WTC11 (cell line): ENCODE measurements at regions not wholly inside any gene's neighbourhood (a gene's known extent, or its start where the extent isn't known, plus 50 kb on each side); places are given as distances from the start of the nearest gene placed in this dataset.
"Not testable (repeated sequence)": the region's sequence is repeated elsewhere in the genome, so short reads cannot be mapped to it uniquely, and the experiment has no call there.

Source experiments
- ATAC-seq: fragments of 200-7000 bp; cut with Tn5 transposase; 2 replicates; pipeline ENCODE4 v1.10.0; 2021; ENCODE audit warnings: mild to moderate bottlenecking, moderate library complexity
- CTCF ChIA-PET: fragments of 300-600 bp; sonication (Branson Sonifier 250); formaldehyde crosslinking; loops from one replicate; lab custom pipeline; 2021; ENCODE audit warnings: antibody characterized with exemption; lab: Charles Lee
- POLR2A ChIA-PET: fragments of 350-600 bp; sonication (Branson Sonifier 250); formaldehyde crosslinking; loops from one replicate; lab custom pipeline; 2021; ENCODE audit warnings: antibody characterized with exemption; lab: Charles Lee
- DNase-seq: peaks from one replicate; pipeline ENCODE4 v3.0.0; 2021; ENCODE audit warnings: low spot score
- H3K27ac Mint-ChIP-seq: 2 replicates; pipeline ENCODE4 v1.8.0; 2021; ENCODE audit warnings: mixed read lengths
- H3K27me3 Mint-ChIP-seq: 2 replicates; pipeline ENCODE4 v1.8.0; 2021; ENCODE audit warnings: low read depth, mild to moderate bottlenecking, moderate library complexity, mixed read lengths
- H3K36me3 Mint-ChIP-seq: 2 replicates; pipeline ENCODE4 v1.8.0; 2021; ENCODE audit warnings: mixed read lengths
- H3K4me1 Mint-ChIP-seq: 2 replicates; pipeline ENCODE4 v1.8.0; 2022; ENCODE audit warnings: mixed read lengths
- H3K4me3 Mint-ChIP-seq: 2 replicates; pipeline ENCODE4 v1.8.0; 2021; ENCODE audit warnings: mild to moderate bottlenecking, moderate library complexity, mixed read lengths
- H3K9me3 Mint-ChIP-seq: 2 replicates; pipeline ENCODE4 v1.8.0; 2021; ENCODE audit warnings: mixed read lengths
- AFF4 ChIP-seq: sonication (generic); formaldehyde crosslinking; IDR thresholded peaks from 2 replicates; pipeline ENCODE4 v1.8.1; 2023; ENCODE audit warnings: mild to moderate bottlenecking, missing genetic modification reagents, borderline replicate concordance
- ATF1 ChIP-seq: sonication (generic); formaldehyde crosslinking; IDR thresholded peaks from 2 replicates; pipeline ENCODE4 v1.8.1; 2023; ENCODE audit warnings: mild to moderate bottlenecking, moderate library complexity, missing genetic modification reagents
- ELF4 ChIP-seq: sonication (generic); formaldehyde crosslinking; IDR thresholded peaks from 2 replicates; pipeline ENCODE4 v1.8.1; 2022; ENCODE audit warnings: low read depth, mild to moderate bottlenecking, moderate library complexity, missing genetic modification reagents
- FOXK1 ChIP-seq: sonication (generic); formaldehyde crosslinking; IDR thresholded peaks from 2 replicates; pipeline ENCODE4 v1.8.0; 2022; ENCODE audit warnings: mild to moderate bottlenecking, moderate library complexity, missing genetic modification reagents
- GRHL2 ChIP-seq: fragments of 250-450 bp; sonication (Bioruptor Pico); IDR thresholded peaks from 2 replicates; pipeline ENCODE4 v1.8.0; 2022; ENCODE audit warnings: mild to moderate bottlenecking, moderate library complexity; ENCODE audit not compliant: insufficient replicate concordance, severe bottlenecking
- HMGA2 ChIP-seq: fragments of 250-450 bp; sonication (Bioruptor Pico); IDR thresholded peaks from 2 replicates; pipeline ENCODE4 v1.4.0; 2021; ENCODE audit warnings: mild to moderate bottlenecking, moderate library complexity
- MAX ChIP-seq: sonication (generic); formaldehyde crosslinking; IDR thresholded peaks from 2 replicates; pipeline ENCODE4 v1.8.0; 2022; ENCODE audit warnings: mild to moderate bottlenecking, missing genetic modification reagents
- MXD4 ChIP-seq: fragments of 250-450 bp; sonication (Bioruptor Pico); IDR thresholded peaks from 2 replicates; pipeline ENCODE4 v1.8.0; 2021; ENCODE audit warnings: mild to moderate bottlenecking, moderate library complexity, borderline replicate concordance
- NR1H2 ChIP-seq: sonication (generic); formaldehyde crosslinking; IDR thresholded peaks from 2 replicates; pipeline ENCODE4 v1.9.0; 2021; ENCODE audit warnings: mild to moderate bottlenecking, moderate library complexity, missing genetic modification reagents
- PRDM15 ChIP-seq: sonication (generic); formaldehyde crosslinking; IDR thresholded peaks from 2 replicates; pipeline ENCODE4 v1.8.0; 2022; ENCODE audit warnings: missing genetic modification reagents
- PREB ChIP-seq: sonication (generic); formaldehyde crosslinking; IDR thresholded peaks from 2 replicates; pipeline ENCODE4 v1.8.1; 2022; ENCODE audit warnings: mild to moderate bottlenecking, missing genetic modification reagents, moderate library complexity, borderline replicate concordance
- ZNF121 ChIP-seq: sonication (generic); formaldehyde crosslinking; IDR thresholded peaks from 2 replicates; pipeline ENCODE4 v1.8.0; 2023; ENCODE audit warnings: missing genetic modification reagents
- ZNF281 ChIP-seq: sonication (generic); formaldehyde crosslinking; IDR thresholded peaks from 2 replicates; pipeline ENCODE4 v1.8.0; 2023; ENCODE audit warnings: mild to moderate bottlenecking, missing genetic modification reagents
- ZNF416 ChIP-seq: fragments of 250-450 bp; sonication (Bioruptor Pico); IDR thresholded peaks from 2 replicates; pipeline ENCODE4 v1.9.0; 2021; ENCODE audit warnings: mild to moderate bottlenecking, inconsistent platforms
- ZNF532 ChIP-seq: fragments of 250-450 bp; sonication (Bioruptor Pico); IDR thresholded peaks from 2 replicates; pipeline ENCODE4 v1.9.0; 2021; ENCODE audit warnings: mild to moderate bottlenecking, borderline replicate concordance

GRCh38 chr5:88058625-88059024 is 210.0 kb downstream of the TMEM161B start:
- DNase-seq (no peak), ATAC-seq (no peak)
- no peaks in the 10 kb centered on the region for H3K4me1 Mint-ChIP-seq
- ChIA-PET CTCF (no interaction called here), POLR2A (no interaction called here)
- H3K27me3 Mint-ChIP-seq = no peaks in the 10 kb centered on the region
- H3K36me3 Mint-ChIP-seq = peaks cover 3% of the 10 kb centered on the region
- no peak for TF ChIP-seq PREB (CRISPR knock-in tag)
- TF ChIP-seq ZNF281 (CRISPR knock-in tag) = no peak
- TF ChIP-seq GRHL2 = no peak
- TF ChIP-seq MXD4 (CRISPR knock-in tag) = no peak
- TF ChIP-seq ELF4 (CRISPR knock-in tag) = no peak
- TF ChIP-seq ZNF416 (CRISPR knock-in tag) = no peak
- H3K4me3 Mint-ChIP-seq = no peak overlapping the region
- H3K27ac Mint-ChIP-seq = no peak overlapping the region
- H3K9me3 Mint-ChIP-seq = peaks cover 12% of the 10 kb centered on the region

- H3K27me3 Mint-ChIP-seq, H3K9me3 Mint-ChIP-seq, H3K36me3 Mint-ChIP-seq, ATAC-seq, POLR2A ChIA-PET: not testable (repeated sequence)
- DNase-seq = peak; percentile 23
- CTCF ChIA-PET = interaction anchor here (1.0 kb wide), 1 partner anchor 271 kb away, joined by 3 read pairs; no protein-coding TSS in a partner anchor
- H3K4me1 Mint-ChIP-seq = peaks cover 41% of the 10 kb centered on the region
- H3K27ac Mint-ChIP-seq = peak overlapping the region; percentile 53
- peak overlapping the region; percentile 71 for H3K4me3 Mint-ChIP-seq
Measured at GRCh38 chr5:88052468-88052867, 216.2 kb downstream of the TMEM161B start.

- CTCF ChIA-PET = no interaction called here
- H3K36me3 Mint-ChIP-seq = peaks cover 6% of the 10 kb centered on the region
- H3K27ac Mint-ChIP-seq = no peak overlapping the region
- H3K4me1 Mint-ChIP-seq = peaks cover 41% of the 10 kb centered on the region
- H3K4me3 Mint-ChIP-seq = peak overlapping the region; percentile 71
- POLR2A ChIA-PET = no interaction called here
- DNase-seq (no peak), ATAC-seq (no peak)
- H3K27me3 Mint-ChIP-seq = no peaks in the 10 kb centered on the region
- H3K9me3 Mint-ChIP-seq = peaks cover 8% of the 10 kb centered on the region
- TF ChIP-seq NR1H2 = no peak
- no peak for TF ChIP-seq AFF4 (CRISPR knock-in tag)
- TF ChIP-seq FOXK1 = no peak
- TF ChIP-seq ZNF532 (CRISPR knock-in tag) = no peak
- no peak for TF ChIP-seq HMGA2 (CRISPR knock-in tag)
- no peak for TF ChIP-seq ATF1 (CRISPR knock-in tag)
- no peak for TF ChIP-seq MAX (CRISPR knock-in tag)
- TF ChIP-seq ZNF121 (CRISPR knock-in tag) = no peak
- no peak for TF ChIP-seq PRDM15 (CRISPR knock-in tag)
Measured at GRCh38 chr5:88051148-88051547, 217.5 kb downstream of the TMEM161B start.
